A549 (cell line): ENCODE measurements at regions not wholly inside any gene's neighbourhood (a gene's known extent, or its start where the extent isn't known, plus 50 kb on each side); places are given as distances from the start of the nearest gene placed in this dataset.

Experiments
- BHLHE40 ChIP-seq: IDR thresholded peaks from 2 replicates; pipeline ENCODE4 v1.6.1; 2012; ENCODE audit warnings: low read depth, low read length, inconsistent platforms
- CTCF ChIP-seq: fragments of >200 bp; sonication (Bioruptor Twin); formaldehyde crosslinking; IDR thresholded peaks from 3 replicates; pipeline ENCODE4 v1.5.1; 2016
- EP300 ChIP-seq, 2 experiments: fragments of >200 bp; sonication (Bioruptor Twin); formaldehyde crosslinking; IDR thresholded peaks; 2 replicates in 1 of 2; 3 replicates in 1 of 2; pipeline ENCODE4 v1.6.1; 2016 to 2017
- TF ChIP-seq, protein P1 (sequence below): fragments of 200-600 bp; sonication (generic); IDR thresholded peaks from 2 replicates; pipeline ENCODE4 v1.6.1; 2016; ENCODE audit warnings: antibody characterized with exemption, mild to moderate bottlenecking, moderate library complexity

DNA sequence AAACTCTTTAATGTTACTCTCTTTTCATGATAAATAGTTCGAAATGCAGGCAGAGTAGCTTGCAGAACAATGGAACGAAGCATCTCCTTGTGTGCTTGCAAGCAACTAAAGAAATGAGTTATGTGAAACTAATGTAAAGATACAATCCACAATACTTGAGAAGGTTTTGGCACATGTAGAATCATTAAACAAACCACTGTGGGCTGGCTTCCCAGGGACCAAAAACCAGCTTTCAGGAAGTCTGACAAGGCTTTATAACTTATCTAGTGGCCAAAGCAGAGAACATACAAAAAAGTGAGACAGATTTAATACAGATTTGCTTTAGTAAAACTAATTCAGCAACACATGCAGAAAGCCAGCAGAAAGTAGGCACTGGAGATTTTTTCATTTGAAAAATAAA lies 1673.8 kb upstream of the AGA start:
- TF ChIP-seq CTCF (no peak), BHLHE40 (no peak), EP300 (IDR thresholded peaks at IDR 0.05) (no peak)
- TF ChIP-seq, protein P1, sequence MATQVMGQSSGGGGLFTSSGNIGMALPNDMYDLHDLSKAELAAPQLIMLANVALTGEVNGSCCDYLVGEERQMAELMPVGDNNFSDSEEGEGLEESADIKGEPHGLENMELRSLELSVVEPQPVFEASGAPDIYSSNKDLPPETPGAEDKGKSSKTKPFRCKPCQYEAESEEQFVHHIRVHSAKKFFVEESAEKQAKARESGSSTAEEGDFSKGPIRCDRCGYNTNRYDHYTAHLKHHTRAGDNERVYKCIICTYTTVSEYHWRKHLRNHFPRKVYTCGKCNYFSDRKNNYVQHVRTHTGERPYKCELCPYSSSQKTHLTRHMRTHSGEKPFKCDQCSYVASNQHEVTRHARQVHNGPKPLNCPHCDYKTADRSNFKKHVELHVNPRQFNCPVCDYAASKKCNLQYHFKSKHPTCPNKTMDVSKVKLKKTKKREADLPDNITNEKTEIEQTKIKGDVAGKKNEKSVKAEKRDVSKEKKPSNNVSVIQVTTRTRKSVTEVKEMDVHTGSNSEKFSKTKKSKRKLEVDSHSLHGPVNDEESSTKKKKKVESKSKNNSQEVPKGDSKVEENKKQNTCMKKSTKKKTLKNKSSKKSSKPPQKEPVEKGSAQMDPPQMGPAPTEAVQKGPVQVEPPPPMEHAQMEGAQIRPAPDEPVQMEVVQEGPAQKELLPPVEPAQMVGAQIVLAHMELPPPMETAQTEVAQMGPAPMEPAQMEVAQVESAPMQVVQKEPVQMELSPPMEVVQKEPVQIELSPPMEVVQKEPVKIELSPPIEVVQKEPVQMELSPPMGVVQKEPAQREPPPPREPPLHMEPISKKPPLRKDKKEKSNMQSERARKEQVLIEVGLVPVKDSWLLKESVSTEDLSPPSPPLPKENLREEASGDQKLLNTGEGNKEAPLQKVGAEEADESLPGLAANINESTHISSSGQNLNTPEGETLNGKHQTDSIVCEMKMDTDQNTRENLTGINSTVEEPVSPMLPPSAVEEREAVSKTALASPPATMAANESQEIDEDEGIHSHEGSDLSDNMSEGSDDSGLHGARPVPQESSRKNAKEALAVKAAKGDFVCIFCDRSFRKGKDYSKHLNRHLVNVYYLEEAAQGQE: no peak
